Keratinocyte (primary cell): ENCODE measurements at regions not wholly inside any gene's neighbourhood (a gene's known extent, or its start where the extent isn't known, plus 50 kb on each side); places are given as distances from the start of the nearest gene placed in this dataset.

Experiments
- DNase-seq: peaks from one replicate; pipeline ENCODE4 v3.0.0-alpha.2; 2011; ENCODE audit warnings: low read depth, missing footprints, low spot score
- FAIRE-seq: peaks from 2 replicates; lab custom pipeline; 2011; peaks lifted over from hg19 to GRCh38; lab: Jason Lieb, UNC
- H2AFZ ChIP-seq: 2 replicates; pipeline ENCODE4 v1.6.0; 2012; ENCODE audit warnings: low read length, control low read depth, inconsistent platforms; ENCODE audit not compliant: control insufficient read depth
- H3K27ac ChIP-seq: 2 replicates; pipeline ENCODE4 v1.5.1; 2011; ENCODE audit warnings: low read length; ENCODE audit not compliant: control insufficient read depth, insufficient read depth
- H3K27me3 ChIP-seq: 3 replicates; pipeline ENCODE4 v1.6.0; 2011; ENCODE audit warnings: low read length; ENCODE audit not compliant: control insufficient read depth, insufficient read depth; ENCODE audit errors: extremely low read depth
- H3K36me3 ChIP-seq, 2 experiments: 2 replicates in 1 of 2; 3 replicates in 1 of 2; pipeline ENCODE4 v1.5.1; 2011; ENCODE audit warnings: low read length in 2 of 2, mild to moderate bottlenecking in 1 of 2; ENCODE audit not compliant: control insufficient read depth in 2 of 2, insufficient read depth in 2 of 2; ENCODE audit errors: extremely low read depth in 1 of 2
- H3K4me1 ChIP-seq: 3 replicates; pipeline ENCODE4 v1.5.1; 2011; ENCODE audit warnings: low read length; ENCODE audit not compliant: control insufficient read depth, insufficient read depth; ENCODE audit errors: extremely low read depth
- H3K4me2 ChIP-seq: 3 replicates; pipeline ENCODE4 v1.6.0; 2011; ENCODE audit warnings: low read depth, low read length; ENCODE audit not compliant: control insufficient read depth, insufficient read depth; ENCODE audit errors: extremely low read depth
- H3K4me3 ChIP-seq, 3 experiments: fragments of 200-600 bp in 1 of 3; sonication (generic) in 1 of 3; 2 replicates in 2 of 3; 3 replicates in 1 of 3; pipeline ENCODE4 v1.5.1; 2011 to 2016; ENCODE audit warnings: low read length in 3 of 3, mild to moderate bottlenecking in 3 of 3, control low read depth in 2 of 3, inconsistent platforms in 1 of 3, low read depth in 1 of 3, mixed read lengths in 1 of 3, mixed run types in 1 of 3, moderate library complexity in 1 of 3; ENCODE audit not compliant: control insufficient read depth in 2 of 3, insufficient read depth in 2 of 3; ENCODE audit errors: extremely low read depth in 1 of 3
- H3K79me2 ChIP-seq: 2 replicates; pipeline ENCODE4 v1.6.0; 2012; ENCODE audit warnings: low read length; ENCODE audit not compliant: control insufficient read depth, insufficient read depth
- H3K9ac ChIP-seq: 3 replicates; pipeline ENCODE4 v1.6.0; 2011; ENCODE audit warnings: low read length; ENCODE audit not compliant: control insufficient read depth, insufficient read depth; ENCODE audit errors: extremely low read depth
- H3K9me1 ChIP-seq: 3 replicates; pipeline ENCODE4 v1.6.0; 2011; ENCODE audit warnings: low read length; ENCODE audit not compliant: control insufficient read depth, insufficient read depth; ENCODE audit errors: extremely low read depth
- H3K9me3 ChIP-seq: 2 replicates; pipeline ENCODE4 v1.5.1; 2012; ENCODE audit warnings: low read depth, low read length; ENCODE audit not compliant: control insufficient read depth
- H4K20me1 ChIP-seq: 3 replicates; pipeline ENCODE4 v1.6.0; 2011; ENCODE audit warnings: low read length; ENCODE audit not compliant: control insufficient read depth, insufficient read depth; ENCODE audit errors: extremely low read depth
- CTCF ChIP-seq, 3 experiments: IDR thresholded peaks in 1 of 3; conservative IDR thresholded peaks in 1 of 3; optimal IDR thresholded peaks in 1 of 3; 2 replicates in 2 of 3; 3 replicates in 1 of 3; pipeline versions ENCODE3 to v1.5.1; 2011; ENCODE audit warnings: low read length in 3 of 3, mild to moderate bottlenecking in 3 of 3, moderate library complexity in 2 of 3, control low read depth in 1 of 3, inconsistent platforms in 1 of 3; ENCODE audit not compliant: insufficient read depth in 2 of 3; ENCODE audit errors: extremely low read depth in 1 of 3
- EZH2 ChIP-seq: IDR thresholded peaks from one replicate; pipeline ENCODE4 v1.6.1; 2012; ENCODE audit warnings: inconsistent platforms, mild to moderate bottlenecking, low read length, moderate library complexity
- dilution Hi-C: fragments of 300-500 bp; cut with MboI; formaldehyde crosslinking; loops from one replicate; pipeline ENCODE4 v1.7.0; 2020; ENCODE audit warnings: low sequenced_read_pairs; ENCODE audit not compliant: extremely low pct_ligation_motif_present

DNA sequence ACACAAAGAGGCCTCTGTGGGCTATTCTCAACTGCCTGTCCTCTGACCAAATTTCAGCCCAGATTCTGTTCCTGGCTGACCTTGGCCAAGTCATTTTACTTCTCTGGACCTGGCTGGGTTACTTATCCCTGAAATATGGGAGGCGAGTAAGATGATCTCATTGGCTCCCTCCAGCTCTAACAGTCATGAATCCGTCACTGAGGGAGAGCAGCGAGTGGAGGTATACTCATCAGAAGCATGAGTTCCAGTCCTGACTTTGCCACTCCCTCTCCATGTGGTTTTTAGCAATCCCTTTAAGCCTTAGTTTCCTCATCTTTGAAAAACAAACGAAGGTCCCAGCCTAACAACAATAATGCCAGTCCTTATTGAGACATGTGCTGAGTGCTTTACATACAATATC, 63.5 kb downstream of the CCDC185 start:
- H3K9me3 ChIP-seq = no peaks in the 10 kb centered on the region
- H3K4me2 ChIP-seq = no peak overlapping the region
- no peak overlapping the region for H2AFZ ChIP-seq
- no peaks in the 10 kb centered on the region for H3K36me3 ChIP-seq
- no peaks in the 10 kb centered on the region for H3K4me1 ChIP-seq
- dilution Hi-C loops = no loop called here
- H3K4me3 ChIP-seq = no peak overlapping the region
- H3K79me2 ChIP-seq = no peaks in the 10 kb centered on the region
- H3K27me3 ChIP-seq = peaks cover 6% of the 10 kb centered on the region
- DNase-seq (no peak), FAIRE-seq (no peak)
- H3K27ac ChIP-seq = no peak overlapping the region
- TF ChIP-seq CTCF (optimal IDR thresholded peaks at IDR 0.05 in 1 of 3, IDR thresholded peaks at IDR 0.05 in 1 of 3, conservative IDR thresholded peaks at IDR 0.05 in 1 of 3; ENCODE audit: extremely low read depth in 1 of 3, insufficient read depth in 2 of 3, low read length in 3 of 3) = no peak
- TF ChIP-seq EZH2 = no peak
- H4K20me1 ChIP-seq = no peaks in the 10 kb centered on the region
- H3K9ac ChIP-seq = no peak overlapping the region
- no peaks in the 10 kb centered on the region for H3K9me1 ChIP-seq

- Histone ChIP-seq H3K9me1 (no peaks in the 10 kb centered on the region), H3K9ac (no peak overlapping the region), H3K4me2 (no peak overlapping the region), H3K79me2 (no peaks in the 10 kb centered on the region), H4K20me1 (no peaks in the 10 kb centered on the region), H3K4me3 (no peak overlapping the region), H3K27ac (no peak overlapping the region), H3K36me3 (no peaks in the 10 kb centered on the region), H3K9me3 (no peaks in the 10 kb centered on the region), H2AFZ (no peak overlapping the region), H3K4me1 (no peaks in the 10 kb centered on the region), H3K27me3 (peaks cover 6% of the 10 kb centered on the region)
- DNase-seq (no peak), FAIRE-seq (peak; percentile 20)
- dilution Hi-C loops = no loop called here
- no peak for TF ChIP-seq CTCF (optimal IDR thresholded peaks at IDR 0.05 in 1 of 3, IDR thresholded peaks at IDR 0.05 in 1 of 3, conservative IDR thresholded peaks at IDR 0.05 in 1 of 3; ENCODE audit: extremely low read depth in 1 of 3, insufficient read depth in 2 of 3, low read length in 3 of 3)
- no peak for TF ChIP-seq EZH2
Observed at GRCh38 chr1:223460566-223461189, 67.5 kb downstream of the CCDC185 start.
